Bronchial epithelial cell (primary cell): ENCODE measurements at regions not wholly inside any gene's neighbourhood (a gene's known extent, or its start where the extent isn't known, plus 50 kb on each side); places are given as distances from the start of the nearest gene placed in this dataset.

Experiments
- DNase-seq: peaks from one replicate; pipeline ENCODE4 v3.0.0-alpha.2; 2010; ENCODE audit warnings: low read depth
- FAIRE-seq: peaks from 2 replicates; lab custom pipeline; 2011; peaks lifted over from hg19 to GRCh38; lab: Jason Lieb, UNC
- H3K27me3 ChIP-seq: 2 replicates; pipeline ENCODE4 v1.5.1; 2011; ENCODE audit warnings: low read length; ENCODE audit not compliant: control insufficient read depth, insufficient read depth
- H3K36me3 ChIP-seq: 2 replicates; pipeline ENCODE4 v1.5.1; 2011; ENCODE audit warnings: low read length; ENCODE audit not compliant: control insufficient read depth, insufficient read depth
- H3K4me3 ChIP-seq: 2 replicates; pipeline ENCODE4 v1.5.1; 2011; ENCODE audit warnings: mild to moderate bottlenecking, low read depth, low read length, control low read depth
- CTCF ChIP-seq: IDR thresholded peaks from 2 replicates; pipeline ENCODE4 v1.5.1; 2011; ENCODE audit warnings: mild to moderate bottlenecking, moderate library complexity, low read length, control low read depth, inconsistent platforms; ENCODE audit not compliant: insufficient read depth, severe bottlenecking

- no peak for FAIRE-seq
- peaks cover 5% of the 10 kb centered on the region for H3K27me3 ChIP-seq
- no peak for DNase-seq
- H3K36me3 ChIP-seq: no peaks in the 10 kb centered on the region
- no peak for TF ChIP-seq CTCF
- no peak overlapping the region for H3K4me3 ChIP-seq
Observed at GRCh38 chr15:57881361-57881760, 174.8 kb downstream of the POLR2M start.

GRCh38 chr15:57881972-57882371 lies 175.5 kb downstream of the POLR2M start:
- Histone ChIP-seq H3K27me3 (peaks cover 5% of the 10 kb centered on the region), H3K4me3 (no peak overlapping the region), H3K36me3 (no peaks in the 10 kb centered on the region)
- no peak for DNase-seq
- TF ChIP-seq CTCF: no peak
- peak; percentile 68 for FAIRE-seq

- no peak overlapping the region for H3K4me3 ChIP-seq
- no peak for TF ChIP-seq CTCF
- peaks cover 5% of the 10 kb centered on the region for H3K27me3 ChIP-seq
- DNase-seq (no peak), FAIRE-seq (no peak)
- H3K36me3 ChIP-seq: no peaks in the 10 kb centered on the region
Observed at GRCh38 chr15:57883701-57884100, 177.2 kb downstream of the POLR2M start.

GRCh38 chr15:57884936-57885335 lies 178.4 kb downstream of the POLR2M start:
- DNase-seq (no peak), FAIRE-seq (no peak)
- Histone ChIP-seq H3K4me3 (no peak overlapping the region), H3K36me3 (no peaks in the 10 kb centered on the region), H3K27me3 (peaks cover 3% of the 10 kb centered on the region)
- no peak for TF ChIP-seq CTCF

GRCh38 chr15:57885435-57885834 lies 178.9 kb downstream of the POLR2M start:
- H3K27me3 ChIP-seq: peaks cover 3% of the 10 kb centered on the region
- DNase-seq (no peak), FAIRE-seq (no peak)
- no peaks in the 10 kb centered on the region for H3K36me3 ChIP-seq
- H3K4me3 ChIP-seq: no peak overlapping the region
- no peak for TF ChIP-seq CTCF

GRCh38 chr15:57887825-57888224 lies 177.7 kb downstream of the ALDH1A2 start:
- no peak overlapping the region for H3K4me3 ChIP-seq
- H3K27me3 ChIP-seq: peaks cover 3% of the 10 kb centered on the region
- TF ChIP-seq CTCF: no peak
- H3K36me3 ChIP-seq: no peaks in the 10 kb centered on the region
- peak; percentile 47 for FAIRE-seq
- no peak for DNase-seq
